ENCODE measurements at regions not wholly inside any gene's neighbourhood (a gene's known extent, or its start where the extent isn't known, plus 50 kb on each side); places are given as distances from the start of the nearest gene placed in this dataset.
"Not testable (repeated sequence)": the region's sequence is repeated elsewhere in the genome, so short reads cannot be mapped to it uniquely, and the experiment has no call there.

GRCh38 chr15:31217067-31217466, 109.6 kb upstream of the KLF13 start:
- Histone ChIP-seq H3K27ac (ENCODE audit: low read depth) (no peak overlapping the region), H3K4me3 (ENCODE audit: low read depth, low read length) (no peak overlapping the region), H3K36me3 (ENCODE audit: insufficient read depth) (no peaks in the 10 kb centered on the region), H3K4me1 (ENCODE audit: insufficient read depth) (no peaks in the 10 kb centered on the region)
- 87% methylated on average over 6 of the region's 6 CpGs for WGBS
- no peak for DNase-seq (ENCODE audit: extremely low spot score)

GRCh38 chr15:31217566-31218270, 108.9 kb upstream of the KLF13 start:
- WGBS = 97% methylated on average over 10 of the region's 10 CpGs
- no peaks in the 10 kb centered on the region for H3K36me3 ChIP-seq (ENCODE audit: insufficient read depth)
- no peaks in the 10 kb centered on the region for H3K4me1 ChIP-seq (ENCODE audit: insufficient read depth)
- no peak overlapping the region for H3K4me3 ChIP-seq (ENCODE audit: low read depth, low read length)
- no peak for DNase-seq (ENCODE audit: extremely low spot score)
- H3K27ac ChIP-seq (ENCODE audit: low read depth) = no peak overlapping the region

GRCh38 chr15:31219221-31219620, 107.4 kb upstream of the KLF13 start:
- H3K27ac ChIP-seq (ENCODE audit: low read depth) = no peak overlapping the region

GRCh38 chr15:31221936-31222515, 104.6 kb upstream of the KLF13 start:
- DNase-seq (ENCODE audit: extremely low spot score) = no peak
- Histone ChIP-seq H3K36me3 (ENCODE audit: insufficient read depth) (no peaks in the 10 kb centered on the region), H3K27ac (ENCODE audit: low read depth) (no peak overlapping the region), H3K4me3 (ENCODE audit: low read depth, low read length) (no peak overlapping the region), H3K4me1 (ENCODE audit: insufficient read depth) (no peaks in the 10 kb centered on the region)
- 81% methylated on average over 11 of the region's 11 CpGs for WGBS

More at GRCh38 chr15:31219221-31219620, 107.4 kb upstream of the KLF13 start:
- no peaks in the 10 kb centered on the region for H3K36me3 ChIP-seq (ENCODE audit: insufficient read depth)
- no peak for DNase-seq (ENCODE audit: extremely low spot score)
- WGBS = 50% methylated on average over 3 of the region's 3 CpGs
- no peak overlapping the region for H3K4me3 ChIP-seq (ENCODE audit: low read depth, low read length)
- no peaks in the 10 kb centered on the region for H3K4me1 ChIP-seq (ENCODE audit: insufficient read depth)

GRCh38 chr15:31222773-31223341, 103.8 kb upstream of the KLF13 start:
- Histone ChIP-seq H3K36me3 (ENCODE audit: insufficient read depth) (no peaks in the 10 kb centered on the region), H3K27ac (ENCODE audit: low read depth) (no peak overlapping the region), H3K4me1 (ENCODE audit: insufficient read depth) (no peaks in the 10 kb centered on the region), H3K4me3 (ENCODE audit: low read depth, low read length) (no peak overlapping the region)
- no peak for DNase-seq (ENCODE audit: extremely low spot score)
- 69% methylated on average over 10 of the region's 10 CpGs for WGBS

GRCh38 chr15:31223478-31224350, 102.9 kb upstream of the KLF13 start:
- Histone ChIP-seq H3K4me3 (ENCODE audit: low read depth, low read length) (no peak overlapping the region), H3K36me3 (ENCODE audit: insufficient read depth) (no peaks in the 10 kb centered on the region), H3K27ac (ENCODE audit: low read depth) (no peak overlapping the region), H3K4me1 (ENCODE audit: insufficient read depth) (no peaks in the 10 kb centered on the region)
- DNase-seq (ENCODE audit: extremely low spot score) = no peak
- 57% methylated on average over 42 of the region's 42 CpGs for WGBS

- WGBS = 54% methylated on average over 4 of the region's 4 CpGs
- not testable (repeated sequence) for H3K4me3 ChIP-seq (ENCODE audit: low read depth, low read length)
These were observed 102.0 kb upstream of the KLF13 start for GRCh38 chr15:31224661-31225060.

GRCh38 chr15:31225356-31225955, 101.2 kb upstream of the KLF13 start:
- WGBS = 85% methylated on average over 18 of the region's 18 CpGs
- no peak overlapping the region for H3K27ac ChIP-seq (ENCODE audit: low read depth)
- no peaks in the 10 kb centered on the region for H3K4me1 ChIP-seq (ENCODE audit: insufficient read depth)
- H3K4me3 ChIP-seq (ENCODE audit: low read depth, low read length) = no peak overlapping the region
- no peaks in the 10 kb centered on the region for H3K36me3 ChIP-seq (ENCODE audit: insufficient read depth)
- DNase-seq (ENCODE audit: extremely low spot score) = no peak

More at GRCh38 chr15:31224661-31225060, 102.0 kb upstream of the KLF13 start:
- not testable (repeated sequence) for DNase-seq (ENCODE audit: extremely low spot score); H3K36me3 ChIP-seq (ENCODE audit: insufficient read depth); H3K4me1 ChIP-seq (ENCODE audit: insufficient read depth); H3K27ac ChIP-seq (ENCODE audit: low read depth)

- H3K4me3 ChIP-seq (ENCODE audit: low read depth, low read length) = no peak overlapping the region
- H3K36me3 ChIP-seq (ENCODE audit: insufficient read depth) = no peaks in the 10 kb centered on the region
- DNase-seq (ENCODE audit: extremely low spot score) = no peak
- H3K4me1 ChIP-seq (ENCODE audit: insufficient read depth) = no peaks in the 10 kb centered on the region
- no peak overlapping the region for H3K27ac ChIP-seq (ENCODE audit: low read depth)
- WGBS = 93% methylated on average over 9 of the region's 9 CpGs
These were observed 100.6 kb upstream of the KLF13 start for GRCh38 chr15:31226021-31226420.

GRCh38 chr15:31227235-31227634, 99.4 kb upstream of the KLF13 start:
- no peak for DNase-seq (ENCODE audit: extremely low spot score)
- H3K4me3 ChIP-seq (ENCODE audit: low read depth, low read length) = no peak overlapping the region
- no peak overlapping the region for H3K27ac ChIP-seq (ENCODE audit: low read depth)
- no peaks in the 10 kb centered on the region for H3K4me1 ChIP-seq (ENCODE audit: insufficient read depth)
- H3K36me3 ChIP-seq (ENCODE audit: insufficient read depth) = no peaks in the 10 kb centered on the region
- 91% methylated on average over 2 of the region's 2 CpGs for WGBS

- Histone ChIP-seq H3K4me3 (ENCODE audit: low read depth, low read length) (no peak overlapping the region), H3K27ac (ENCODE audit: low read depth) (no peak overlapping the region), H3K36me3 (ENCODE audit: insufficient read depth) (no peaks in the 10 kb centered on the region), H3K4me1 (ENCODE audit: insufficient read depth) (no peaks in the 10 kb centered on the region)
- 79% methylated on average over 7 of the region's 7 CpGs for WGBS
- no peak for DNase-seq (ENCODE audit: extremely low spot score)
These were observed 98.6 kb upstream of the KLF13 start for GRCh38 chr15:31228011-31228484.

- 79% methylated on average over 8 of the region's 8 CpGs for WGBS
- no peak overlapping the region for H3K27ac ChIP-seq (ENCODE audit: low read depth)
- no peak for DNase-seq (ENCODE audit: extremely low spot score)
These were observed 97.4 kb upstream of the KLF13 start for GRCh38 chr15:31228980-31229826.

More at GRCh38 chr15:31228980-31229826, 97.4 kb upstream of the KLF13 start:
- H3K4me3 ChIP-seq (ENCODE audit: low read depth, low read length) = no peak overlapping the region
- H3K36me3 ChIP-seq (ENCODE audit: insufficient read depth) = no peaks in the 10 kb centered on the region
- H3K4me1 ChIP-seq (ENCODE audit: insufficient read depth) = no peaks in the 10 kb centered on the region

All from urinary bladder (tissue), 3 donors.